HCT116 (cell line): ENCODE measurements at regions not wholly inside any gene's neighbourhood (a gene's known extent, or its start where the extent isn't known, plus 50 kb on each side); places are given as distances from the start of the nearest gene placed in this dataset.

Experiments
- ATAC-seq: fragments of 200-7000 bp; cut with Tn5 transposase; 2 replicates; pipeline ENCODE4 v1.9.1; 2020; ENCODE audit warnings: mild to moderate bottlenecking, moderate library complexity
- BruUV-seq: library from RNA; stranded (reverse); fragments of 400-500 nt; replicated peaks from 2 replicates; lab custom pipeline; 2021; lab: Mats Ljungman, UMichigan
- CTCF ChIA-PET: fragments of 300-600 bp; sonication (Branson Sonifier 250); formaldehyde crosslinking; loops from one replicate; lab custom pipeline; 2021; ENCODE audit warnings: antibody characterized with exemption; lab: Charles Lee
- POLR2A ChIA-PET: fragments of 300-600, 350-600 bp; sonication (Branson Sonifier 250); formaldehyde crosslinking; loops from one replicate; lab custom pipeline; 2021; ENCODE audit warnings: antibody characterized with exemption; lab: Charles Lee
- RAD21 ChIA-PET, 2 experiments: fragments of 300-600 bp; sonication (Branson Sonifier 250); formaldehyde crosslinking; loops; one replicate each; lab custom pipeline; 2023; ENCODE audit warnings: low total read pairs in 2 of 2; ENCODE audit not compliant: uncharacterized antibody in 2 of 2, unreplicated experiment in 2 of 2, low non-redundant PET in 1 of 2; lab: Charles Lee
- DNase-seq: peaks from one replicate; pipeline ENCODE4 v3.0.0-alpha.2; 2010; ENCODE audit warnings: low read depth, low spot score
- H2AFZ ChIP-seq: fragments of 200-600 bp; shearing (Covaris generic), sonication (generic); 2 replicates; pipeline ENCODE4 v1.6.1; 2017; ENCODE audit warnings: low read depth, mixed run types, mixed read lengths, antibody characterized with exemption, low read length; ENCODE audit not compliant: poor library complexity, severe bottlenecking
- H3K27ac ChIP-seq: 2 replicates; pipeline ENCODE4 v1.5.1; 2012; ENCODE audit warnings: low read depth, low read length
- H3K27me3 ChIP-seq: fragments of 200-600 bp; sonication (generic); 2 replicates; pipeline ENCODE4 v1.6.1; 2016; ENCODE audit warnings: mixed run types, low read length, mixed read lengths; ENCODE audit not compliant: insufficient read depth
- H3K36me3 ChIP-seq, 2 experiments: fragments of 200-500 bp in 1 of 2; fragments of 200-600 bp in 1 of 2; sonication (Bioruptor generic) in 1 of 2; sonication (generic) in 1 of 2; 2 replicates each; pipeline versions ENCODE4 v1.5.1 to v1.6.1; 2014 to 2016; ENCODE audit warnings: low read length in 2 of 2, inconsistent platforms in 1 of 2, mixed read lengths in 1 of 2, mixed run types in 1 of 2; ENCODE audit not compliant: insufficient read depth in 2 of 2, control insufficient read depth in 1 of 2
- H3K4me1 ChIP-seq, 2 experiments: fragments of 200-600 bp in 1 of 2; sonication (generic) in 1 of 2; 2 replicates each; pipeline versions ENCODE4 v1.5.1 to v1.6.1; 2012 to 2017; ENCODE audit warnings: low read length in 2 of 2, inconsistent platforms in 1 of 2, mild to moderate bottlenecking in 1 of 2, mixed read lengths in 1 of 2, mixed run types in 1 of 2, moderate library complexity in 1 of 2; ENCODE audit not compliant: insufficient read depth in 2 of 2, control insufficient read depth in 1 of 2
- H3K4me2 ChIP-seq: fragments of 200-600 bp; sonication (generic); 2 replicates; pipeline ENCODE4 v1.6.1; 2017; ENCODE audit warnings: mixed run types, low read length, mixed read lengths
- H3K4me3 ChIP-seq, 2 experiments: fragments of 200-600 bp in 1 of 2; sonication (generic) in 1 of 2; replicated peaks in 1 of 2; 2 replicates each; pipeline ENCODE4 v1.5.1; 2011 to 2016; ENCODE audit warnings: low read length in 2 of 2, control low read depth in 1 of 2, low read depth in 1 of 2, mild to moderate bottlenecking in 1 of 2, mixed read lengths in 1 of 2, mixed run types in 1 of 2
- H3K79me2 ChIP-seq: fragments of 200-600 bp; sonication (generic); 2 replicates; pipeline ENCODE4 v1.6.1; 2017; ENCODE audit warnings: mild to moderate bottlenecking, mixed run types, low read length, moderate library complexity, mixed read lengths; ENCODE audit not compliant: insufficient read depth
- H3K9ac ChIP-seq: fragments of 200-600 bp; sonication (generic); 2 replicates; pipeline ENCODE4 v1.6.1; 2016; ENCODE audit warnings: low read length, mixed read lengths
- H3K9me2 ChIP-seq: fragments of 200-600 bp; sonication (generic), shearing (Covaris generic); 2 replicates; pipeline ENCODE4 v1.6.1; 2017; ENCODE audit warnings: mixed run types, mild to moderate bottlenecking, moderate library complexity; ENCODE audit not compliant: insufficient read depth
- H3K9me3 ChIP-seq, 2 experiments: fragments of 200-500 bp in 1 of 2; fragments of 200-600 bp in 1 of 2; sonication (Bioruptor generic) in 1 of 2; sonication (generic) in 1 of 2; 2 replicates each; pipeline ENCODE4 v1.6.1; 2014 to 2017; ENCODE audit warnings: low read length in 2 of 2, mixed read lengths in 2 of 2, inconsistent platforms in 1 of 2, low read depth in 1 of 2, mild to moderate bottlenecking in 1 of 2, mixed run types in 1 of 2, moderate library complexity in 1 of 2; ENCODE audit not compliant: control insufficient read depth in 1 of 2, insufficient read depth in 1 of 2
- H4K20me1 ChIP-seq: fragments of 200-600 bp; sonication (generic), shearing (Covaris generic); 2 replicates; pipeline ENCODE4 v1.6.1; 2017; ENCODE audit warnings: mixed run types, mild to moderate bottlenecking, moderate library complexity; ENCODE audit not compliant: insufficient read depth
- CBX3 ChIP-seq: IDR thresholded peaks from 2 replicates; pipeline ENCODE4 v1.6.1; 2012; ENCODE audit warnings: low read depth
- CEBPB ChIP-seq: IDR thresholded peaks from 2 replicates; pipeline ENCODE4 v1.6.1; 2012; ENCODE audit warnings: low read depth
- ELF1 ChIP-seq: IDR thresholded peaks from 2 replicates; pipeline ENCODE4 v1.6.1; 2012; ENCODE audit warnings: low read depth, borderline replicate concordance
- EZH2 ChIP-seq: fragments of 200-600 bp; sonication (generic); IDR thresholded peaks from 2 replicates; pipeline ENCODE4 v1.6.1; 2017; ENCODE audit warnings: antibody characterized with exemption, mixed run types
- EZH2phosphoT487 ChIP-seq: fragments of 200-600 bp; IDR thresholded peaks from 2 replicates; pipeline ENCODE4 v1.6.1; 2018; ENCODE audit warnings: antibody characterized with exemption, borderline replicate concordance
- FOSL1 ChIP-seq: IDR thresholded peaks from 2 replicates; pipeline ENCODE4 v1.6.1; 2012; ENCODE audit warnings: low read depth
- POLR2A ChIP-seq: IDR thresholded peaks from 2 replicates; pipeline ENCODE4 v1.7.0; 2011; ENCODE audit warnings: borderline replicate concordance; ENCODE audit not compliant: insufficient read depth, insufficient read length; ENCODE audit errors: extremely low read depth
- RAD21 ChIP-seq: IDR thresholded peaks from 2 replicates; pipeline ENCODE4 v1.6.1; 2012; ENCODE audit warnings: low read depth, mild to moderate bottlenecking
- SIN3A ChIP-seq: IDR thresholded peaks from 2 replicates; pipeline ENCODE4 v1.6.1; 2012; ENCODE audit warnings: low read depth
- SP1 ChIP-seq: IDR thresholded peaks from 2 replicates; pipeline ENCODE4 v1.6.1; 2012; ENCODE audit warnings: low read depth
- SRF ChIP-seq: IDR thresholded peaks from 2 replicates; pipeline ENCODE4 v1.6.1; 2012; ENCODE audit warnings: low read depth
- TCF7L2 ChIP-seq: IDR thresholded peaks from 2 replicates; pipeline ENCODE4 v1.7.0; 2011; ENCODE audit warnings: borderline replicate concordance, inconsistent platforms; ENCODE audit not compliant: insufficient read depth, insufficient read length; ENCODE audit errors: extremely low read depth
- ZNF274 ChIP-seq: fragments of 200-500 bp; sonication (Bioruptor generic); IDR thresholded peaks from 2 replicates; pipeline ENCODE4 v1.6.1; 2014; ENCODE audit warnings: mild to moderate bottlenecking, low read depth, low read length, inconsistent platforms
- intact Hi-C: fragments of 100-400 bp; cut with micrococcal nuclease; formaldehyde crosslinking; loops from 2 replicates; pipeline ENCODE4 v1.10.0; 2022
- TF ChIP-seq, protein P1 (sequence below): IDR thresholded peaks from 2 replicates; pipeline ENCODE4 v1.6.1; 2012; ENCODE audit warnings: low read depth
- TF ChIP-seq, protein P2 (sequence below), 3 experiments: fragments of 200-600 bp in 1 of 3; sonication (generic) in 1 of 3; IDR thresholded peaks in 2 of 3; conservative IDR thresholded peaks in 1 of 3; 2 replicates each; pipeline ENCODE4 v1.5.1; 2012 to 2017; ENCODE audit warnings: low read depth in 2 of 3, low read length in 2 of 3, antibody characterized with exemption in 1 of 3, borderline replicate concordance in 1 of 3, control low read depth in 1 of 3, mild to moderate bottlenecking in 1 of 3, mixed read lengths in 1 of 3, mixed run types in 1 of 3, moderate library complexity in 1 of 3; ENCODE audit not compliant: insufficient read depth in 1 of 3
- TF ChIP-seq, protein P3 (sequence below): IDR thresholded peaks from 2 replicates; pipeline ENCODE4 v1.6.1; 2012
- TF ChIP-seq, protein P4 (sequence below): IDR thresholded peaks from 2 replicates; pipeline ENCODE4 v1.6.1; 2011; ENCODE audit warnings: mild to moderate bottlenecking, low read length, moderate library complexity; ENCODE audit not compliant: insufficient replicate concordance; ENCODE audit errors: extremely low read depth

DNA sequence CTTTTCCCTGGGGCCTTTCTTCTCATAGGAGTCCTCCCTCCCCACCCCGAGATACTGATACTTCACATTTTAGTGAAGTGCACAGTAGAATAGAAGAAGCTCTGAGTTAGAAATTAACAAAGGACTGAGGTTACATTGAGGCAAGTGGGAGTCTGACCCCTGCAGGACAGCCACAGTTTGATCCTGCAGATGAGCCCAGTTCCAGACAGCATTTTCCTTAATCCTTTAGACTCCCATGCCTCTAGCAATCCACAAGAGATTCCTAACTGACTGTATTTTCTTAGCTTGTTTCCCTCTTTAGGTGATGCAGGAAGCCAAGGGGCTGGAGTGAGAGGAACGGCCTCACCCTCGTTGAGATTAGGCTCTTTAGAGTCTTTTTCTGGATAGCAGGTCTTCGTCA lies 204.0 kb downstream of the CYRIA start:
- no peak overlapping the region for H3K27ac ChIP-seq
- no peaks in the 10 kb centered on the region for H3K9me3 ChIP-seq
- H3K9ac ChIP-seq: no peak overlapping the region
- TF ChIP-seq CBX3: no peak
- TF ChIP-seq, protein P1, sequence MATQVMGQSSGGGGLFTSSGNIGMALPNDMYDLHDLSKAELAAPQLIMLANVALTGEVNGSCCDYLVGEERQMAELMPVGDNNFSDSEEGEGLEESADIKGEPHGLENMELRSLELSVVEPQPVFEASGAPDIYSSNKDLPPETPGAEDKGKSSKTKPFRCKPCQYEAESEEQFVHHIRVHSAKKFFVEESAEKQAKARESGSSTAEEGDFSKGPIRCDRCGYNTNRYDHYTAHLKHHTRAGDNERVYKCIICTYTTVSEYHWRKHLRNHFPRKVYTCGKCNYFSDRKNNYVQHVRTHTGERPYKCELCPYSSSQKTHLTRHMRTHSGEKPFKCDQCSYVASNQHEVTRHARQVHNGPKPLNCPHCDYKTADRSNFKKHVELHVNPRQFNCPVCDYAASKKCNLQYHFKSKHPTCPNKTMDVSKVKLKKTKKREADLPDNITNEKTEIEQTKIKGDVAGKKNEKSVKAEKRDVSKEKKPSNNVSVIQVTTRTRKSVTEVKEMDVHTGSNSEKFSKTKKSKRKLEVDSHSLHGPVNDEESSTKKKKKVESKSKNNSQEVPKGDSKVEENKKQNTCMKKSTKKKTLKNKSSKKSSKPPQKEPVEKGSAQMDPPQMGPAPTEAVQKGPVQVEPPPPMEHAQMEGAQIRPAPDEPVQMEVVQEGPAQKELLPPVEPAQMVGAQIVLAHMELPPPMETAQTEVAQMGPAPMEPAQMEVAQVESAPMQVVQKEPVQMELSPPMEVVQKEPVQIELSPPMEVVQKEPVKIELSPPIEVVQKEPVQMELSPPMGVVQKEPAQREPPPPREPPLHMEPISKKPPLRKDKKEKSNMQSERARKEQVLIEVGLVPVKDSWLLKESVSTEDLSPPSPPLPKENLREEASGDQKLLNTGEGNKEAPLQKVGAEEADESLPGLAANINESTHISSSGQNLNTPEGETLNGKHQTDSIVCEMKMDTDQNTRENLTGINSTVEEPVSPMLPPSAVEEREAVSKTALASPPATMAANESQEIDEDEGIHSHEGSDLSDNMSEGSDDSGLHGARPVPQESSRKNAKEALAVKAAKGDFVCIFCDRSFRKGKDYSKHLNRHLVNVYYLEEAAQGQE: no peak
- TF ChIP-seq, protein P2, sequence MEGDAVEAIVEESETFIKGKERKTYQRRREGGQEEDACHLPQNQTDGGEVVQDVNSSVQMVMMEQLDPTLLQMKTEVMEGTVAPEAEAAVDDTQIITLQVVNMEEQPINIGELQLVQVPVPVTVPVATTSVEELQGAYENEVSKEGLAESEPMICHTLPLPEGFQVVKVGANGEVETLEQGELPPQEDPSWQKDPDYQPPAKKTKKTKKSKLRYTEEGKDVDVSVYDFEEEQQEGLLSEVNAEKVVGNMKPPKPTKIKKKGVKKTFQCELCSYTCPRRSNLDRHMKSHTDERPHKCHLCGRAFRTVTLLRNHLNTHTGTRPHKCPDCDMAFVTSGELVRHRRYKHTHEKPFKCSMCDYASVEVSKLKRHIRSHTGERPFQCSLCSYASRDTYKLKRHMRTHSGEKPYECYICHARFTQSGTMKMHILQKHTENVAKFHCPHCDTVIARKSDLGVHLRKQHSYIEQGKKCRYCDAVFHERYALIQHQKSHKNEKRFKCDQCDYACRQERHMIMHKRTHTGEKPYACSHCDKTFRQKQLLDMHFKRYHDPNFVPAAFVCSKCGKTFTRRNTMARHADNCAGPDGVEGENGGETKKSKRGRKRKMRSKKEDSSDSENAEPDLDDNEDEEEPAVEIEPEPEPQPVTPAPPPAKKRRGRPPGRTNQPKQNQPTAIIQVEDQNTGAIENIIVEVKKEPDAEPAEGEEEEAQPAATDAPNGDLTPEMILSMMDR (IDR thresholded peaks at IDR 0.05 in 2 of 3, conservative IDR thresholded peaks at IDR 0.05 in 1 of 3; ENCODE audit: borderline replicate concordance in 1 of 3, insufficient read depth in 1 of 3, low read depth in 2 of 3, low read length in 2 of 3): no peak
- TF ChIP-seq ZNF274: no peak
- TF ChIP-seq FOSL1: no peak
- TF ChIP-seq, protein P3, sequence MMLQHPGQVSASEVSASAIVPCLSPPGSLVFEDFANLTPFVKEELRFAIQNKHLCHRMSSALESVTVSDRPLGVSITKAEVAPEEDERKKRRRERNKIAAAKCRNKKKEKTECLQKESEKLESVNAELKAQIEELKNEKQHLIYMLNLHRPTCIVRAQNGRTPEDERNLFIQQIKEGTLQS: no peak
- no peak for TF ChIP-seq EZH2
- TF ChIP-seq SP1: no peak
- no peak for TF ChIP-seq CEBPB
- no peak for TF ChIP-seq TCF7L2
- TF ChIP-seq SRF: no peak
- no peak for TF ChIP-seq EZH2phosphoT487
- no peak for TF ChIP-seq RAD21
- TF ChIP-seq SIN3A: no peak
- TF ChIP-seq ELF1: no peak
- TF ChIP-seq, protein P4, sequence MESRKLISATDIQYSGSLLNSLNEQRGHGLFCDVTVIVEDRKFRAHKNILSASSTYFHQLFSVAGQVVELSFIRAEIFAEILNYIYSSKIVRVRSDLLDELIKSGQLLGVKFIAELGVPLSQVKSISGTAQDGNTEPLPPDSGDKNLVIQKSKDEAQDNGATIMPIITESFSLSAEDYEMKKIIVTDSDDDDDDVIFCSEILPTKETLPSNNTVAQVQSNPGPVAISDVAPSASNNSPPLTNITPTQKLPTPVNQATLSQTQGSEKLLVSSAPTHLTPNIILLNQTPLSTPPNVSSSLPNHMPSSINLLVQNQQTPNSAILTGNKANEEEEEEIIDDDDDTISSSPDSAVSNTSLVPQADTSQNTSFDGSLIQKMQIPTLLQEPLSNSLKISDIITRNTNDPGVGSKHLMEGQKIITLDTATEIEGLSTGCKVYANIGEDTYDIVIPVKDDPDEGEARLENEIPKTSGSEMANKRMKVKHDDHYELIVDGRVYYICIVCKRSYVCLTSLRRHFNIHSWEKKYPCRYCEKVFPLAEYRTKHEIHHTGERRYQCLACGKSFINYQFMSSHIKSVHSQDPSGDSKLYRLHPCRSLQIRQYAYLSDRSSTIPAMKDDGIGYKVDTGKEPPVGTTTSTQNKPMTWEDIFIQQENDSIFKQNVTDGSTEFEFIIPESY: no peak
- no peak for TF ChIP-seq POLR2A
- no TSS peak for BruUV-seq
- no peak overlapping the region for H2AFZ ChIP-seq
- CTCF ChIA-PET: no interaction called here
- H3K79me2 ChIP-seq: no peaks in the 10 kb centered on the region
- no peaks in the 10 kb centered on the region for H3K9me2 ChIP-seq
- no peak overlapping the region for H3K4me3 ChIP-seq
- ATAC-seq (no peak), DNase-seq (no peak)
- RAD21 ChIA-PET: no interaction called here
- no peaks in the 10 kb centered on the region for H3K4me1 ChIP-seq
- no peaks in the 10 kb centered on the region for H3K36me3 ChIP-seq
- no peaks in the 10 kb centered on the region for H4K20me1 ChIP-seq
- intact Hi-C loops: no loop called here
- POLR2A ChIA-PET: no interaction called here
- no peak overlapping the region for H3K4me2 ChIP-seq
- H3K27me3 ChIP-seq: peaks cover 4% of the 10 kb centered on the region; the same call in 1 of the 2 replicates
